B cell (primary cell): ENCODE measurements at regions not wholly inside any gene's neighbourhood (a gene's known extent, or its start where the extent isn't known, plus 50 kb on each side); places are given as distances from the start of the nearest gene placed in this dataset.

Experiments
- CTCF ChIP-seq: fragments of 200-600 bp; IDR thresholded peaks from one replicate; pipeline ENCODE4 v1.8.0; 2022; ENCODE audit warnings: antibody characterized with exemption, mild to moderate bottlenecking
- EZH2 ChIP-seq: IDR thresholded peaks from 2 replicates; pipeline ENCODE4 v1.6.1; 2012; ENCODE audit warnings: borderline replicate concordance, low read depth, mild to moderate bottlenecking, moderate library complexity, low read length; ENCODE audit not compliant: insufficient read depth, poor library complexity, severe bottlenecking

- TF ChIP-seq CTCF, result no peak
- no peak for TF ChIP-seq EZH2
These were observed 497.5 kb upstream of the CBLB start for GRCh38 chr3:106366352-106366751.
